SH-SY5Y (cell line): ENCODE measurements at regions not wholly inside any gene's neighbourhood (a gene's known extent, or its start where the extent isn't known, plus 50 kb on each side); places are given as distances from the start of the nearest gene placed in this dataset.

Experiments used
- GATA2 ChIP-seq: IDR thresholded peaks from 2 replicates; pipeline ENCODE4 v1.6.1; 2011; ENCODE audit warnings: mild to moderate bottlenecking, low read depth, low read length
- GATA3 ChIP-seq: IDR thresholded peaks from 2 replicates; pipeline ENCODE4 v1.6.1; 2011; ENCODE audit warnings: low read depth, mild to moderate bottlenecking, low read length, moderate library complexity

- TF ChIP-seq GATA3 (no peak), GATA2 (no peak)
These were observed 50.2 kb upstream of the TP53I11 start for GRCh38 chr11:45000918-45001317.

DNA sequence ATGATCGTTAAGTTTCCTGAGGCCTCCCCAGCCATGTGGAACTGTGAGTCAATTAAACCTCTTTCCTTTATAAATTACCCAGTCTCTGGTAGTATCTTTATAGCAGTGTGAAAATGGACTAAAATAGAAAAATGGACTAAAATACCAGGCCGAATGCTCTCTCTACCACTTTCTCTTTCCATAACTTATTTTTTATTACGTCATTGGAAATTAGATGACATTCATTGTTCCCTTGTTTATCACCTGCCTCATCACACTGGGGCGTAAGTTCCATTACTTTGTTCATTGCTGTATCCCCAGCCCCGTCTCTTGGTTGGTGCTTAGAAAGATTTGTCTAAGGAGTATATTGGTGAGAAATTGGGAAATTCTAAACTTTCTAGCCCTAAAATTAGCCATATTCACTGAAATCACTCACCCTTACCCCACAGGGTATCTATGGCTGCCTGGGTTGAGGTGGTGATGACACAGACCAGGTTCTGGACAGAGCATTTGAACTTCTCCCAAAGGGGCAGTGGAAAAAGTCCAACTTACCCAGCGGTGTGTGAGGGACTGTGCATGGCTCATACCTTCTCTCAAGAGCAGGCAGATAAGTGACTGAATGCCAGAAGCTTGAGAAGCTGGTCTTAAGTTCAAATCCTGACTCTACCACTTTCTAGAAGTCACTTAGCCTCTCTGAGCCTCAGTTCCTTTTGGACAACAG, 50.9 kb upstream of the TP53I11 start:
- TF ChIP-seq GATA3 = no peak
- no peak for TF ChIP-seq GATA2

DNA sequence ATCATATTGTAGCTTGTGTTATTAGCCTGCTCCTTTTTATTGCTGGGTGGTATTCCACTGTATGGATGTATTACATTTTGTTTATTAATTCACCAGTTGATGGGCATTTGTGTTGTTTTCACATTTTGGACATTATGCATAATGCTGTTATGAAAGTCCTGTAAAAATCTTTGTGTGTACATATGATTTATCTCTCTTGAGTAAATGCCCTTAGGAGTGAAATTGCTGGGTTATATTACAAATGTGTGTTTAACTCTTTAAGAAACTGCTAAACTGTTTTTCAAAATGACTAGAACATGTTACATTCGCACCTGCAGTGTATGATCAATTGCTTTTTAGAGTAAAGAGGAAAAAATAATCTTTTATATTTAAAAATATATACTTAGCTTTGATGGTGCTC, 54.4 kb upstream of the TP53I11 start:
- TF ChIP-seq GATA2 = no peak
- TF ChIP-seq GATA3 = no peak

DNA sequence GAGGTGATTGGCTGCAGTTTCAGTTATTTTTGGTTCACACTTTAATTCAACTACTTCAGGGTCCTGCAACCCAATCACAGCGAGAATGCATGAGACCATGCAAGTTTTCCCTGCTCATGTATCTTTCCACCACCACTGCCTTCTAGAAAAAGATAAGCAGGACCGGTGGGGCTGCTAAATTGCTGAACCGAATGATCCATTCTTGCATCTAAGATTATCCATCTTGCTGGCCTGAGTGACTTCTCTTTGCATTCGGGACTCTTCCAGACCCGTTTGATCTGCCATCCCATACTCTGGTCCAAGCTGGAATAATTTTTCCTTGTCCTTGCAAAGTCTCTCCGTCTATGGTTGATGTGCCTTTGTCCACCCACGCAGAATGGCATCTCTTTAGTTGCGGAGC, 56.3 kb upstream of the TP53I11 start:
- TF ChIP-seq GATA2 (no peak), GATA3 (no peak)

DNA sequence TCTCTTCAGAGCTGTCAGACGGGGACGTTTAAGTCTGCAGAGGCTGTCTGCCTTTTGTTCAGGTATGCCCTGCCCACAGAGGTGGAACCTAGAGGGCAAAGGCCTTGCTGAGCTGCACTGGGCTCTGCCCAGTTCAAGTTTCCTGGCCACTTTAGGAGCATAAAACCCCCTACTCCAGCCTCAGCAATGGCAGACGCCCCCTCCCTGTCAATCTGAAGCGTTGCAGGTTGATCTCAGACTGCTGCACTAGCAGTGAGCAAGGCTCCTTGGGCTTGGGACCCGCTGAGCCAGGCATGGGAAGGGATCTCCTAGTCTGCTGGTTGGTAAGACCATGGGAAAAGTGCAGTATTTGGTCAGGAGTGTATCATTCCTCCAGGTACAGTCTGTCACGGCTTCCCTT, 66.6 kb upstream of the TP53I11 start:
- TF ChIP-seq GATA3 (no peak), GATA2 (no peak)

- no peak for TF ChIP-seq GATA3
- TF ChIP-seq GATA2 = no peak
These were observed 70.3 kb upstream of the TP53I11 start for GRCh38 chr11:45021001-45021400.

DNA sequence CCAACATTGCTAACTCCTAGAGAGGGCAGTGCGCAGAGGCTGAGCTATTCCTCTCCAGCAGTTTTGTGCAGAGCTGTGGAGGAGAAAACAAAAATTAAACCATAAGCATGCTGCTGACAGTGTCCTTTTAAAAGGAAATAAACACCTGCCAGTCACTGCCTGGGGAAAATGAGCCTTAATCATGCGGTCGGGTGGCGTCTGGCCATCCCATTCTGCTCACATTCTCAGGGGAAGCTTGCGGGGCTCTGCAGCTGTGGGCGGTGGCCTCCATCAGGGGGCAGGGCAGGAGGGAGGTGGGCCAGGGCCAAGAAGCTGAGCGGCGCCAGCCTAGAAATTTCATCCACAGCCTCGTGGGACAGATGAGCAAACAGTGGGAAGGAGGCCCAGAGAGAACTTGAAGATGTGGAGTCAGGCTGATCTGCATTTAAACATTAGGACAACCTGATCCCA, 71.0 kb upstream of the TP53I11 start:
- no peak for TF ChIP-seq GATA3
- TF ChIP-seq GATA2 = no peak

DNA sequence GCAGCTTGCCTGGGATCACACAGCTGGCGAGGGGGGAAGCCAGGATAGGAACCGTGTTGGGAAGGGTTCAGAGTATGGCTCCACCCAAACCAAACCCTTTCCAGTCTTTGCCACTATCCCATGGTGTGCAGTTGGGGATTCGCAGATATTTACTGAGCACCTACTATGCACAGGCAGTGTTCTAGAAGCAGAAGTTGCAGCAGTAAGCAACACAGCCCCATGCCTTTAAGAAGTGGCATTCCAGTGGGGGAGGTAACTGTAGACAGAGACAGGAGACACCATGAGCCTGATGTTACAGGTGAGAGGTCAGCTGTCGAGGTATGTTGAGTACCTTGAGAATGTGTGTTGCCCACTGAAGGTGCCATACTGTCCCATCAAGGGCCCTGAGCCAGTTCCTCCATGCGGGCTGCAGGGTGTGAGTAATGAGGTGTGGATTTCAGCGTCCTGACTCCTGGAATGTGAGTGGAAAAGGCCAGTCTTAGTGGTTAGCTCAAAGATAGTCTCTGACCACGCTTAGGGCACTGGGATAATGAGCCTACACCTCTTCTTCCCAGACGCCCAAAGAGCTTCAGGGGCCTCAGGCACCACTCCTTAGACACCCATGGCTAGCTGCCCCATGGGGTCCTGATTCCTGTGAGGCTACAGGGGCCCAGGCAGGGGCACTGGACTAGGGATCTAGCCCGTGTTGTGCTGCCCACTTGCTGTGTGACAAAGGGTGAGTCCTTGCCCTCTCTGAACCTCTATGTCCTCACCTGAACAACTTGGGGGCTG, 71.8 kb upstream of the TP53I11 start:
- no peak for TF ChIP-seq GATA3
- TF ChIP-seq GATA2 = no peak

DNA sequence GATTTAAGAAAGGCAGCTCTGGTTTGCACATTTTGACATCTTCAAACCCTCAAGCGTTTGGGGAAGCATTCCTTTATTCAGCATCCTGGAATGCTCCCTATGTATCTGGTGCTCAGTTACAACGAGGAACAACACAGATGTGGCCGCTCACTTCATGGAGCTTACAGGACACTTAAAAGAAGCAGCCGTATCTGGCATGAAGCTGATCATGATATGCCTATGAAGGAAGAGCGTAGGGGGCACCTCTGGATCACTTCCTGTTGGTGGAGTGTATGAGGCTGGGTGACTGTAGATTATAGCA, 72.3 kb upstream of the TP53I11 start:
- TF ChIP-seq GATA2 = no peak
- no peak for TF ChIP-seq GATA3

DNA sequence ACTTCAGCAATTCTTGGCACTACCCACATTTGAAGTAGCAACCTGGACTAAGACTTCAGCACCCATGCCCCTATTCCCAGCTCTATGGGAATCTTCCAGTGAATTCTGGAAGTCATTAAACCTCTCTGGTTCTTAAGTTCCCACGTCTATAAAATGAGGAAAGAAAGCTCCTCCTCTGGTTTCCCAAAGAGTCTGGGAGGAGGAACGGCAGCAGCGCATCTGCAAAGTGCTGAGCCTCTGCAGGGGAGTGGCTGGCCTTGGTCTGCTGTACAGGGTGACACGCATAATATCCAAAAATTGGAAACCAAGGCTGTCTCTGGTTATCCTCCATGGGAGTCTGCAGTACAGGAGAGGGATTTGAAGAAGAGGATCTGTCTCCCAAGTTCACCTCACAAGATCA, 73.6 kb upstream of the TP53I11 start:
- TF ChIP-seq GATA3 (no peak), GATA2 (no peak)

DNA sequence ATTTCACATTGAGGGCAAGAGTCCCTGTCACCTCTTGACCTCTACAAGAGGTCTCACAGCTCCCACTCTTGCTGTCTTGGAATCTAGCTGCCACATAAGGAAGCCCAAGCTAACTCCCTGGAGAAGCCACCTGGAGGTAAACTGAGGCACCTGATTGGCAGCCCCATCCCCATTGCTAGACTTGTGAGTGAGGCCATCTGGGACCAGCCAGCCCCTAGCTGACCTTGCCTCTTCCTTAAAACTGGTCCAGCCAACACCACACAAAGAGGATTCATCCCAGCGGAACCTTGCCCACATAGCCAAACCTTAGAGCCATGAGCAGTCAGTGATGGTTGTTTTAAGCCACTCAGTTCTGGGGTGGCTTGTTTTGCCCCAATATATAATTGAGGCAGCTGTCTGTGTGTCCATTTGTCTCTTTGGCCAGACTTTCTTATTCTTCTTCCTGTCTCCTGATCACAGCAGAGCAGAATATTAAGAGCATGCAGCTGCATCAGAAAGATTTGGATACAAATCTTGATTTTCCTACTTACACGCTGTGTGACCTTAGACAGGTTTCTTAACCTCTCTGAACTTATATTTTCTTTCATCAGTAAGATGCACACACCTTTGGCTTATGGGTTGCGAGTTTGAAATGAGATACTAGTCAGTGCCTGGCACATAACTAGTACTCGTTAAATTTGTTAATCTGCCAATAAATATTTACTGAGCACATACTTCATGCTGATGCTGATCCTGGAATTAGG, 74.3 kb upstream of the TP53I11 start:
- TF ChIP-seq GATA2 (no peak), GATA3 (no peak)

- TF ChIP-seq GATA3 (no peak), GATA2 (peak; percentile 25; the same call in 1 of the 2 replicates)
These were observed 75.2 kb upstream of the TP53I11 start for GRCh38 chr11:45025716-45026492.

DNA sequence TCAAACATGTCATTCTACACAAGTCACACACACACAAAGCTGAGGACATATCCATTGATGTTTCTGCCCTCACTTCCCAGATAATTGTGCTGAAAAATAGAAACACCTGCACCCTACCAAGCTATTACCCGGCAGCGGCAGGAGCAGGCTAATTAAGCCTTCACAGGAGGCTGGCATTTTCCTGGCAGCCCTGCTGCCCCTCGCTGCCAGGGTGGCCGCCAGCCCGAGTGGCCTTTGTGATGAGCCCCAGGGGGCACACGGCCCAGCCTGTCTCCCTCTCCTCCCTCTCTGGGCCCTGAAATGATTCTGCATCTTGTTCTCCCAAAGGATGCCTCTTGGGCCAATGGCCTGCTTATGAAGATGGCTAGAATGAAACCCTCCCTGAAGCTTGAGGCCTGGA, 76.2 kb upstream of the TP53I11 start:
- TF ChIP-seq GATA2 = no peak
- TF ChIP-seq GATA3 = no peak

GRCh38 chr11:45027312-45027711, 76.6 kb upstream of the TP53I11 start:
- TF ChIP-seq GATA2 (no peak), GATA3 (no peak)
